Mesothelial cell of epicardium (in vitro differentiated cells): ENCODE measurements at regions not wholly inside any gene's neighbourhood (a gene's known extent, or its start where the extent isn't known, plus 50 kb on each side); places are given as distances from the start of the nearest gene placed in this dataset.

Source experiments
- DNase-seq, 2 experiments: peaks; one replicate each; pipeline ENCODE4 v3.0.0; 2021; ENCODE audit warnings: low spot score in 2 of 2; ENCODE audit not compliant: unreplicated experiment in 2 of 2
- H3K27ac Mint-ChIP-seq: 2 replicates; pipeline ENCODE4 v1.8.0; 2021; ENCODE audit warnings: mixed read lengths
- H3K27me3 Mint-ChIP-seq: 2 replicates; pipeline ENCODE4 v1.8.0; 2021; ENCODE audit warnings: low read depth, mixed read lengths
- H3K36me3 Mint-ChIP-seq: 2 replicates; pipeline ENCODE4 v1.8.0; 2021; ENCODE audit warnings: mixed read lengths
- H3K4me1 Mint-ChIP-seq: 2 replicates; pipeline ENCODE4 v1.8.0; 2021; ENCODE audit warnings: mixed read lengths
- H3K4me3 Mint-ChIP-seq: 2 replicates; pipeline ENCODE4 v1.8.0; 2021; ENCODE audit warnings: mild to moderate bottlenecking, moderate library complexity, mixed read lengths
- H3K9me3 Mint-ChIP-seq: 2 replicates; pipeline ENCODE4 v1.8.0; 2021; ENCODE audit warnings: mixed read lengths
- CTCF ChIP-seq: fragments of 200-600 bp; sonication (generic); IDR thresholded peaks from one replicate; pipeline ENCODE4 v1.5.0; 2021; ENCODE audit warnings: antibody characterized with exemption; ENCODE audit not compliant: unreplicated experiment

- TF ChIP-seq CTCF, result no peak
- Mint-ChIP-seq H3K36me3 (no peaks in the 10 kb centered on the region), H3K27ac (no peak overlapping the region), H3K4me1 (no peaks in the 10 kb centered on the region), H3K9me3 (peaks cover 3% of the 10 kb centered on the region), H3K4me3 (no peak overlapping the region), H3K27me3 (no peaks in the 10 kb centered on the region)
- no peak for DNase-seq
These were observed 649.8 kb downstream of the CETN3 start for GRCh38 chr5:89759802-89760201.

- no peaks in the 10 kb centered on the region for H3K4me1 Mint-ChIP-seq
- TF ChIP-seq CTCF, result no peak
- H3K27me3 Mint-ChIP-seq, result no peaks in the 10 kb centered on the region
- peaks cover 4% of the 10 kb centered on the region for H3K9me3 Mint-ChIP-seq
- H3K36me3 Mint-ChIP-seq, result no peaks in the 10 kb centered on the region
- H3K27ac Mint-ChIP-seq, result no peak overlapping the region
- no peak for DNase-seq
- no peak overlapping the region for H3K4me3 Mint-ChIP-seq
These were observed 651.4 kb downstream of the CETN3 start for GRCh38 chr5:89758146-89758545.

- Mint-ChIP-seq H3K9me3 (peaks cover 4% of the 10 kb centered on the region), H3K4me1 (no peaks in the 10 kb centered on the region), H3K27me3 (no peaks in the 10 kb centered on the region), H3K4me3 (no peak overlapping the region), H3K27ac (no peak overlapping the region), H3K36me3 (no peaks in the 10 kb centered on the region)
- no peak for TF ChIP-seq CTCF
- no peak for DNase-seq
These were observed 652.6 kb downstream of the CETN3 start for GRCh38 chr5:89756955-89757354.

GRCh38 chr5:89755024-89755423 is 654.5 kb downstream of the CETN3 start:
- Mint-ChIP-seq H3K9me3 (peaks cover 4% of the 10 kb centered on the region), H3K36me3 (no peaks in the 10 kb centered on the region)

GRCh38 chr5:89735082-89735481 is 674.5 kb downstream of the CETN3 start:
- Mint-ChIP-seq H3K9me3 (peaks cover 8% of the 10 kb centered on the region), H3K27me3 (no peaks in the 10 kb centered on the region), H3K27ac (no peak overlapping the region), H3K4me1 (no peaks in the 10 kb centered on the region), H3K4me3 (no peak overlapping the region), H3K36me3 (no peaks in the 10 kb centered on the region)
- DNase-seq, result no peak
- TF ChIP-seq CTCF, result no peak

More at GRCh38 chr5:89755024-89755423, 654.5 kb downstream of the CETN3 start:
- no peak for DNase-seq
- no peaks in the 10 kb centered on the region for H3K27me3 Mint-ChIP-seq
- H3K27ac Mint-ChIP-seq, result no peak overlapping the region
- no peaks in the 10 kb centered on the region for H3K4me1 Mint-ChIP-seq
- no peak for TF ChIP-seq CTCF
- H3K4me3 Mint-ChIP-seq, result no peak overlapping the region

GRCh38 chr5:89733772-89734171 is 675.8 kb downstream of the CETN3 start:
- Mint-ChIP-seq H3K4me1 (peaks cover 3% of the 10 kb centered on the region), H3K9me3 (peaks cover 8% of the 10 kb centered on the region), H3K4me3 (no peak overlapping the region), H3K27ac (no peak overlapping the region), H3K27me3 (peaks cover 2% of the 10 kb centered on the region), H3K36me3 (no peaks in the 10 kb centered on the region)
- TF ChIP-seq CTCF, result no peak
- DNase-seq, result no peak
